Hepatocyte (in vitro differentiated cells): ENCODE measurements at regions not wholly inside any gene's neighbourhood (a gene's known extent, or its start where the extent isn't known, plus 50 kb on each side); places are given as distances from the start of the nearest gene placed in this dataset.

Experiments
- CTCF ChIP-seq: fragments of 200-600 bp; sonication (generic); IDR thresholded peaks from 2 replicates; pipeline ENCODE4 v1.5.1; 2016; ENCODE audit warnings: antibody characterized with exemption, mild to moderate bottlenecking; ENCODE audit not compliant: poor library complexity
- EZH2 ChIP-seq: fragments of 200-600 bp; sonication (generic); IDR thresholded peaks from 2 replicates; pipeline ENCODE4 v1.6.1; 2016; ENCODE audit warnings: antibody characterized with exemption, mild to moderate bottlenecking, borderline replicate concordance
- EZH2phosphoT487 ChIP-seq: fragments of 200-600 bp; sonication (generic); IDR thresholded peaks from one replicate; pipeline ENCODE4 v1.6.1; 2018; ENCODE audit warnings: antibody characterized with exemption, mild to moderate bottlenecking, low read depth, moderate library complexity; ENCODE audit not compliant: unreplicated experiment, severe bottlenecking

- TF ChIP-seq EZH2phosphoT487 (no peak), CTCF (no peak), EZH2 (no peak)
These were observed 118.5 kb upstream of the SALL3 start for GRCh38 chr18:78861116-78861515.
